Activated CD4-positive, alpha-beta T cell treated with anti-CD3 and anti-CD28 coated beads, Interleukin-2, amount 50 U/mL, for 1 hour (primary cell): ENCODE measurements at regions not wholly inside any gene's neighbourhood (a gene's known extent, or its start where the extent isn't known, plus 50 kb on each side); places are given as distances from the start of the nearest gene placed in this dataset.
"Not testable (repeated sequence)": the region's sequence is repeated elsewhere in the genome, so short reads cannot be mapped to it uniquely, and the experiment has no call there.

Experiments used
- DNase-seq: peaks from one replicate; pipeline ENCODE4 v3.0.0-alpha.2; 2020

DNA sequence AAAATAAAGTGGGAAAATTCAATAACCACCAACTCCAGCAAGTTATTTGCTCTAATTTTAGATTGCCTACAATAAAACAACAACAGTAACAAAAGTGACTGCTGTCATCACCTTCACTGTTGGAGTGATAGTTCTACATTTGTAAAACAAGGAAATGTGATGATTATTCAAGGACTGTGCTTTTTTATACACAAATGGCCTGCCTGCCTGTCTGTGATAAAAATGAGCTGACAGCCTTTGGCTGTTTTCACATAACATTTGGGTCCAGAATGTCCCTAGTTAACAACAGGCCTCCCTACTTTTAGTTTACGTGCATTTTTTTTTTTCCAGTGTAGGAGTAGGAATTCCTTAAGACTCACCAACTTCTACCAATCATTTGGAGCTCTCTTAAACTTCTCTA lies 768.8 kb downstream of the PDCD6IP start:
- DNase-seq = no peak

DNA sequence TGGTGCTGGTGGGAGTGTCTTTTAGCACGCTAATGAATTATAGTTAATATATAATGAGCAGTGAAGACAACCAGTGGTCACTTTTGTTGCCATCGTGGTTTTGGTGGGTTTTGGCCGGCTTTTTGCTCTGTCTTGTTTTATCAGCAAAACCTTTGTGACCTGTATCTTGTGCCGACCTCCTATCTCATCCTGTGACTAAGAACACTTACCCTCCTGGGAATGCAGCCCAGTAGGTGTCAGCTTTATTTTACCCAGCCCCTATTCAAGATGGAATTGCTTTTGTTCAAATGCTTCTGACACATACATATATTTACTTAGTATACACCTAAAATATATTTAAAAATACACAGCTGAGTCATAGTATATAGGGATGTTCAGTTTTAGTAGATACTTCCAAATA lies 770.3 kb downstream of the PDCD6IP start:
- no peak for DNase-seq

DNA sequence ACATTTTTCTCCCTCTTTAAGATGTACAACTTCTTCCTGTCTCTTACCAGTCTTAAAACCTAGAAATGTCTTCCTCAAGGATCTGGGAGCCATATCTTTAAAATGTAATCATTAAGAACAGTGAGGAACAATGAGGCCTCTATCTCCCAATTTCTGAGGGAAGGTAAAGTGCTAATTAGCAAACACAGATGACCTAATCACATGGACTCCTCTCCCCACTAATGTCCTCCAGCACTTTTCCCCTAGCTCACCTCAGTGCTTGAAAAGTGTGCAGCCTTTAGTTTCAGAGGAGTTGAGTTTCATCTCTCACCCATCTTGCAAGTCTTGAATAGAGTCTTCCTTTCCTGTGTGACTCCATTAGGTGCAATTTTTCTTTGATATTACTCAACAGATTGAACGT lies 771.0 kb downstream of the PDCD6IP start:
- no peak for DNase-seq

DNA sequence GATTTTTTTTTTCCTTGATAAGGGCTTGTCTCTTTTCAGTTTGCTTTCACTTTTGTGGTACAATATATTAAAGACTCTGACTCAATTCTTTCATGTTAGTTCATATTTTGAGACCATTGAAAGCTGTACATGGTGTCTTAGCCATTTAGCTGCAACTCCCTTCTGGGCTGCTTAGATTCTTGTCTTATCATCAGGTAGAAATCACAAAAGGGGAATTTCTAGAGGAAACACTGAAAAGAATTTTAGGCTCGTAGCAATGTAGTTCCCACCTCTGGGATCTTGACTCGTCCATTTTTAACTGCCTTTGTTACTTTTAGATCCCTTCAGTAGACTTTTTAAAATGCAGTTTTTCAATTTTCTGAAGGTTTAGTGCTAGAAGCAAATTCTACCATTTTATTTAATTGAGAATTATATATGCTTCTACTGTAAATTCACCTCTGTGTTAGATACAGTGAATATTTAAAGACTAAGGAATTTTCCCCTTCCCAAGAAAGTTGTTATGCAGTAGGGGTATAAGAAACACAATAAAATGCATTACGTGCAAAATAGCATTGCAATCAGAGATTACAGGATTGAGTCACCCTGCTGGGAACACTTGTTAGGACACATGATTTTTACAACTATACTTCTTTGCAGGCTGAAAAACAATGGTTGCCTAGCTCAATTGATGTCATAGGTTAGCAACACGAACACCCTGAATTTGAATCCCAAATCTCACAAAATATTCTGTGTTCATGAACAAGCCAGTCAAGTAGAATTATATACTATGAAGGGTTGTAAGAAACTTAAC lies 772.7 kb downstream of the PDCD6IP start:
- DNase-seq = no peak

DNA sequence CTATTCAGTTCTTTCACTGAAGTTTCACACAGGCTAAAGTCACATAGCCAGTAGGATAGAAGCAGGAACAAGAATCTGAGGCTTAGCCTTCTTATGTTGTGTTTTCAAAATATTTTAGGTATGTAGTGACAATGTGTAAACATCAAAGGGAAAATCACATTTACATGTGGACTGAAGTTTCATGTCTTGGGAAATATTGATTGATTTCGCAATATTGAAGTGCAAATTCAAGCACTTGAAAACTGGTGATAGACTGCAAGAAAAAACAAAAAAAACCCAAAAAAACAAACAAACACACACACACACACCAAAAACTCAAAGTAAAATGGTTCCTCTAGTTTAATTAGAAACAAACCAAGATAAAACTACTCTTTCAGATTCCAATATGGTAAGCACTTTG lies 773.3 kb downstream of the PDCD6IP start:
- no peak for DNase-seq

DNA sequence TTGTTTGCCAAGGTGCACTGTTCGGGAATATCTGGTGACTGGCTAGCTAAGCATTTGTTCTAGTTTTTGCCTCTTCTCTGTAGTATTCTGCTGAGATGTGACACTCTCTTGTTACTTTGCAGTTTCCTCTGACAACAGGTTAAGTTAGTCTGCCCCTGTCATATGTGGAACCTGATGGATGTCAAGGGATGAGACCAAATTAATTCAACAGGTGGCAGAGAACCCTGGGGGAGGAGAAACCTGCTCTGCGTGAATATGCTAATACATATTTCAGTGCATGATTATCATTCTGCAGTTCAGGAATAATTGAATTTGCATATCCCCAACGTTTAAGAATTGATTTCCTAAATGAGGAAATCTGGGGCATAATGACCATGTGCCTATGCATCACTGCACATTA lies 777.3 kb downstream of the PDCD6IP start:
- no peak for DNase-seq

DNA sequence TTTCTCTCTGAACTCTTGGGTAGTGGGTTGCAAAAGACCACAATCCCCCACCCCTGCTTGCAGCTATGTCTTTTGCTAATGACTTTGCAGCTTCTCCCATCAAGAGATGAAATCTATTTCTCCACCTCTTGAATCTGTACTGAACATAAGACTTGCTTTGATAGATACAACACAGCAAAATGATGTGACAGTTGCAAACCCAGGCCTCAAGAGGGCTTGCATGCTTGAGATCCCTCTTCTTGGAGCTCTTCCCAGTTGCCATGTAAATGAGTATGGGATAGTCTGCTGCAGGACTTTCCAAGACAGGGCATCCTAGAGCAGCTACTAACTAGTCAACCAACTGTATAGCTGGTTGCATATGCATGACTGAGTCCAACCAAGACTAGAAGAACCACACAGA lies 783.6 kb downstream of the PDCD6IP start:
- DNase-seq = no peak

DNA sequence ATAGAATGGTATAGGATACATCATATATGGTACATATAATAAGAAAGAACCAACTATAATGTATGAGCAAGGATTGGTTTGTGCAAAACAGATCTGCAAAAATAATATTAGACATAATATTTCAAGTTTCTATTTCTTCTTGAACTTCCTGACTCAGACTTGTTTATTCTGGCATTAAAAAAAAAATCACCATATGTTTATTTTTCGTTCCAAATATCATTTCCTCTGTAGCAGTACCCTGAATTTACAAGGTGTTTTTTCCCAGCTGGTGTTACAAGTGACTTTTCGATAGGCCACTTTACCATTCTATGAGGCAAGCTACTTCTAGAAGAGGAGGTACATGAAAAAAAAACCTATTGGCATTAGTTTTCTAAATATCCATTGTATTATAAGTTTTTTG lies 785.0 kb downstream of the PDCD6IP start:
- DNase-seq = no peak

DNA sequence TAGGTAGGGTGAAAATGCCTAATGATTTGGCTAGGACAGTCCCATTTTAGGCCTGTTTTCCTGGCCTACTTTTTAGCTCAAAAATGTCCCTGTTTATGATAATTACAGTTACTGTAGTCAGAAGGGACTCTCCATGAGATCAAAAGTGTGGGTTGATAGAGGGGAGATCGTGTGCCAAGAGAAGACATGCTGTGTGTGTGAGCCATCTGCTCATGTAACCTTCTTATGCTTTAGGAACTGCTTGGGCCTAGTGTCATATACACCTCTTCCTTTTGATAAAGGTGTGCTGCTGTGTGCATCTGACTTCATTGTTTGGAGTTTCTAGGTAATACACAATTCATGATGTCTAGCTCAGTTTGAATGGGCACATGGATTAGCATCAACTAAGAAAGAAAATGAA lies 786.5 kb downstream of the PDCD6IP start:
- no peak for DNase-seq

DNA sequence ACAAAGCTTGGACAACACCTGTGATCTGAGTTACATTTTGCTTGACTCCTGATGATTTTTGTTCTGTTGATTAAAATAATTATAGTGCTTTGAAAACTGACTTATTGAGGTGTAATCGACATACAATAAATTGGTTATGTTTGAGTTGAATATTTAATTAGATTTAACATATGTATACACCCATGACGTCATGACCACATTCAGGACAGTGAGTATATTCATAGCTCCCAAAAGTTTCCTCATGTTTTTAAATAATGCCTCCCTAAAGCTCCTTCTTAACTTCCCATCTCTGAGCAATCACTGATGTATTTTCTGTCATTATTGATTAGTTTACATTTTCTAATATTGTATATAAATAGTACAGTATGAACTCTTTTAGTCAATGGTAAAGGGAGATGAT lies 801.2 kb downstream of the PDCD6IP start:
- DNase-seq = no peak

DNA sequence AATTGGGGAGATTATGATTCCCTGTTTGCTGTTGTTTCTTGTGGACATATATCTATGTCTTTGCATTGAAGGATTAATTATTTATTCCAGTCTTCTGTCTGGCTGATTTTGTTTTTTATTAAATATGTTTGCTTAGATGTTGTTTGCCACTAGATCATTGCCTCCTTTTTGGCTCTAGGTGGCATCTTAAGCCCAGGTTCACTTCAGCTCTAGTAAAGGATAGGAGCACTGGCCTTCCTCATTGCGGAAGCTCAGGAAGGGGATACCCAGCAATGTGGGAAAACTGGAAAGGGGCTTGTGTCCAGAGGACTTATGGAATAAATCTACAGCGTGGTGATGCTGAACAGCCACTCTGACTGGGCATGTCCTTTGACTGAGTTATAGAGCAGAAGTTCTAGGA lies 821.6 kb downstream of the PDCD6IP start:
- DNase-seq = no peak

DNA sequence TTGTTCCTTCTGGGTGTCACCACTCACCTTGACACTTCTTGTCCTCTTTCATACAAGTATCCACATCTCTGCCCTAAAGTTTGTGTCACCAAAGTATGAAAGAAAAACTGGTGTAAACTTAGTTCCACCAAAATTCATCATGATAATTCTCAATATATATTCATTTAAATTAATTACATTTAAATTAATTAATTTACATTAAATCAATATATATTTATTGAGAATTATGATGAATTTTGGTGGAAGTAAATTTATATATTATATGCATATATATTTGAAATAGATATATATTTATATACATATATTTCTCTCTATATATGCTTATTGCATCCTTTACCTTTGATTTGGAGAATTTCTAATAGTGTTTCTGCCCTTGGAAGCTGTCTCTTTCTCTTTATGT lies 828.3 kb downstream of the PDCD6IP start:
- no peak for DNase-seq

DNA sequence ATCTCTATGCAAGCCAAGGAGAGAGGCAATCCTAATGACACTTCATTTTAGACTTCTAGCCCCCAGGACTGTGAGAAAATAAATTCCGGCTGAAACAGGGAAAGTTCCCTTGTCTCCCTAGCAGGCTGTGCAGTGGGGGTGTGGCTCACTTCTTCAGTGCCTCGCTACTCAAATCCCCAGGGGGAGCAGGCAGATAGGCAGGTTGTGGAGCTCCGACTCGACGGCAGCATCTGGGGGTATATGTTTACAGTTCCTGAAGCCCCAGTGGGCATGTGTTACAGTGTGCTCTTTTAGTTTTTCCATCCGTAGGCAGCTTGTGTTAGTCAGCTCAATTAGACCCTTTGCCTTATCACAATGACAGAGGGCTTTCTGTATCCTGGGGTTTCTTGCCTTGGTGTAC lies 836.5 kb downstream of the PDCD6IP start:
- DNase-seq = no peak

DNA sequence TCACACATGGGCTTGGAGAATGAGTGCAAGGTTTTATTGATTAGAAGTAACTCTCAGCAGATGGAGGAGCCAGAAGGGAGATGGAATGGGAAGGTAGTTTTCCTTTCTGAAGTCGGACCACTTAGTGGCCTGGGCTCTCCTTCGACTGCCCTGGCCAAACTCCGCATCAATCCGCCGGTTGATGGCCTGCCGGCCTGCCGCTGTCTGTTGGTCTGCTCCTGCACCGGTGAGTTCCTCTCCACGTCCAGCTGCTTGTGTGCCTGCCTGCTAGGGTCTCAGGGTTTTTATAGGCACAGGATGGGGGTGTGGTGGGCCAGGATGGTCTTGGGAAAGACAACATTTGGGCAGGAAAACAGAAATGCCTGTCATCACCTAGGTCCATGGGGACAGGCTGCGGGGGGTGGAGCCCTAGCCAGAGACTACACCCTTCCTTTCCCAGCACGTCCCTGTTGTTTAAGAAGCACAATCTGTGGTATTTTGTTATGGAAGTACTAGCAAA lies 837.0 kb downstream of the PDCD6IP start:
- DNase-seq = no peak

DNA sequence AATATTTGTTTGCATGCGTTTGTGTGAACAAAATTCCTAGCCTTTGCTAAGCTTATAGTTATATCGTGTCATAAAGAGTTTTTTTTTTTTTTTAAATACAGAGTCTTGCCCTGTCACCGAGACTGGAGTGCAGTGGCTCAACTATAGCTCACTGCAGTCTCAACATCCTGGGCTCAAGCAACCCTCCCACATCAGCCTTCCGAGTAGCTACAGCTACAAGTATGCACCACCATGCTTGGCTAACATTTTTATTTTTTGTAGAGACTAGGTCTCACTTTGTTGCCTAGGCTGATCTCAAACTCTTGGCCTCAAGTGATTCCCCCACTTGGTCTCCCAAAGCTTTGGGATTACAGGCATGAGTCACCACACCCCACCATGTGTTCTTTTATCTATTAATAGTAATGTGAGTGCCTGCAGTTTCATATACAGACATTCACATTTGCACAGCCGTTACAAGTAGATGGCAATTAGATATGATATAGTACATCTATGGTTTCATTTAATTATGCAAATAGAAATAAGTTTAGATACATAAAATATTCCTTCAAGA lies 848.6 kb downstream of the PDCD6IP start:
- DNase-seq = no peak

DNA sequence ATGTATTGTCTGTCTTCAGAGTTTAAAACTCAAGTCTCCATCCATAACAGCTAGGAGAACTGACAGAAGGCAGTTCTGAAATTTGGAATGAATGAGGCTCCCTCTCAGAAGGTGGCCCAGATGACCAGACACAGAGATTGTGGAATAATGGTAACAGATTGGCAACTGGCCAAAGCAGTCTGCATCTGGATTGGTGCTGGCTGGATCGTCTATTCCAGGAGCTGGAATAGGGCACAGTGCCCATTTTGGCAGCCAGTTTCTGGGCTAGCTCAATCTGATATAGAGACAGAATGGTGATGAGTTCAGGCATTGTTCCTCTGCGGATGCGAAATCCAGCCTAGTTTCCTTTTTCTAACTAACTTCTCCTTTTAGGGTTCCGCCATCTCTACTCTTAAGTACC lies 851.7 kb downstream of the PDCD6IP start:
- no peak for DNase-seq

DNA sequence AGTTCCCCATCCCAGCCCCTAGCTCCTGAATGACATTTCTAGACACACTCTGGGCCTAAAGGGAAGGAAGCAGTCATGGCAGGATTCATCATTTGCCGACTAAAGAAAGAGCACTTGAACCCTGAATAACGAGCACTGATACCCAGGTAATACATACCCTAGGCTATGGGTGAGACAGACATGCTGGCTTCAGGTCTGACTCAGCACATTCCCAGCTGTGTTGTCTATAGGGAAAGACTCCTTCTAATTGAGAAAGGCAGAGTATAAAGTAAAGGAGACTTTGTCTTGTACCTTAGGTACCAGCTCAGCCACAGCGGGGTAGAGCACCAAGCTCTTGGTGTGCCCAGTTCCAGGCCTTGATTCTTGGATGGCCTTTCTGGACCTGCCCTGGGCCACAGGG lies 870.5 kb downstream of the PDCD6IP start:
- DNase-seq = no peak

DNA sequence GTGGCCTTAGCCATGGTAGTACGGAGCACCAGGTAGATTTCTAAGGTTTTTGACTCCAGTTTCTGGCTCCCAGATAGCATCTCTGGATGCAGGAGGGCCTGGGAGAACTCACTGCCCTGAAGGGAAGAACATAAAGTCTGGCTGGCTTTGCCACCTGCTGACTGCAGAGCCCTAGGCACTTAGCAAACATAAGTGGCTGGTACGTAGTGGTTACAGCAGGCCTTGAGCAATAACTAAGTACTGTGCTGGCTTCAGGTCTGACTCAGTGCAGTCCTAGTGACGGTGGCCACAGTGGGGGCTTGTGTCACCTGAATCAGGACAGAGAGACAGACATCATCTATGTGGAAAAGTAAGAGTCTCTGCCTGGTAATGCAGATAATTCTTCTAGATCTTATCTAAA lies 871.1 kb downstream of the PDCD6IP start:
- no peak for DNase-seq

DNA sequence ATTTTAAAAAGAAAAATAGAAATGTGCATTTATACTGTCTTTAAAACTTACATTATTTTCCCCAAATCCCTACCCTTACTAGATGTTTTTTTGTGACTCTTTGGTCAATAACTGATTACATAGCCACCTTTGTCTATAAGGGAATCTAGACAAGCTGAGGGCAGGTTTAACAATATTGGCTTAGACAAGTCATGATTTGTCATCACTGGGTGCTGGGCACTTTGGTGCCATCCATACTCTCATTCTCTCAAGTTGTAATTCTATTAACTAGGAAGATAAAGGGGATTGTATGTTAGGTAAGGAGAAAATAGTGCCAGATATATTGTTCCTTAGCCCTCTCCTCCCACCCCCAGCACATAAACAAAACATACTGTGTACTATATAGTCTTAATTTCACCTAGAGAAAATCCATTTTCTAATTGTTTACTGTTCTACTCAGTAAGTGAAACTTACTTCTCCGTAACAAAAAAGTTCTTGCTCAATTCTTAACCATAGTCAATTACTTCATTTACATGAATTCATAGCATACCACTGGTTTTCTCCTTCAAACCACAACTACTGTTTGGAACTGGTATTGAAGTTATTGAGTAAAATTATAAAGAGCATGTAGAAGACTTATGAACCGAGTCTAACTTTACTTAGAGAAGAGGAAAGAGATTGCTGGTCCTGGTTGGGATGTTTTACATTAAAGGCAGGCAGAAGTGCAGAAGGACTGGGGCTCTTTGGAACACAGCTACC lies 877.1 kb downstream of the PDCD6IP start:
- no peak for DNase-seq

DNA sequence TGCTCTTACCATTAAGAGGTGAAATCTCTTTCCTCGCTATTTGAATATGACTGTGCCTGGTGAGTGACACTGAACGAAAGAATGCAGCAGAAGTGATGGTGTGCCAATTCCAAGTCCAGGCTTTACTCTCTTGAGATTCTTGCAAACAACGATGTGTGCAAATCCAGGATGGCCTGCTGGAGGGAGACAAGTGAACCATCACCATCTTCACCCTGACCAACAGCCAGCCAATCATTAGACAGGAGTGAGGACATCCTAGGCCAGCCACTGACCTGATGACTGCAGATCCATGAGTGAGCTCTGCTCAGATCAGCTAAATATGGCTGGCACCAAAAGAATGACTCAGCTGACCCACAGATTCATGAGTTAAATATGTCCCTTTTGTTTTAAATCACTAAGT lies 878.0 kb downstream of the PDCD6IP start:
- no peak for DNase-seq

DNA sequence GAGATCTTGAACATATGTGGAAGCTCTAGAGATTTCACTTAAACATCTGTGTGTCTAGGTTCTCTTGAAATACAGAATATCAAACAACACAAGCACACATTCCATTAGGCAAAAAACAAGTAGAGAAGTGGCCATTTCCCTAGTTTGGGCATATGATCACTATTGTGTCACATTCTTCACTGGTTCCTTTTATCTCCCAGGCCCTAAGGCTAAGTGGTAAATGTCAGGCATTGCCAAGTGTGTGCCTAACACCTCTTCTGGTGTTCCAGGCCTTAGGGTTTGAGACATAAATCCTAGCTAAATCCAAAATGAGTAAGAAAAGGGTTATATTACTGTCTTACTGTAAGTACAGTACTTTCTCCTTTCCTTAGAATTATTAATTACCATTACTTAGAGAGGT lies 880.1 kb downstream of the PDCD6IP start:
- DNase-seq = no peak

DNA sequence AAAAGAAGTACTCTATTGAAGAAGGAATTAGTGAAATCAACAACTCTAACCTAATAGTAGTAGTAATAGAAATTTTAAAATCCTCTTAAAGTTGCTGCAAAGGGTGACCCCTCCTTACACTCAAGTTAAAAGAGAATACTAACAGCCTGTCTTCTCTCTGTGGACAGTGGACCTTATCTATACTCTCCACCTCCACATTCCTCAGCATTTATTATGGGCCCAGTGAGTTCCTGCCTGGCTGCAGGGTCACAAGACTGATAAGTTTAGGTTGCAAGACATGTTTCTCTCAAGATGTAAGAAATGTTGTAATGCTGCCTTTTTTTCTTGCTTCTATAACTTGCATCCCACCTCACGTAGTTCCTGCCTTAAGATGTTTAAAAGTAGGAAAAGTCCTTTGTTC lies 880.6 kb downstream of the PDCD6IP start:
- not testable (repeated sequence) for DNase-seq

DNA sequence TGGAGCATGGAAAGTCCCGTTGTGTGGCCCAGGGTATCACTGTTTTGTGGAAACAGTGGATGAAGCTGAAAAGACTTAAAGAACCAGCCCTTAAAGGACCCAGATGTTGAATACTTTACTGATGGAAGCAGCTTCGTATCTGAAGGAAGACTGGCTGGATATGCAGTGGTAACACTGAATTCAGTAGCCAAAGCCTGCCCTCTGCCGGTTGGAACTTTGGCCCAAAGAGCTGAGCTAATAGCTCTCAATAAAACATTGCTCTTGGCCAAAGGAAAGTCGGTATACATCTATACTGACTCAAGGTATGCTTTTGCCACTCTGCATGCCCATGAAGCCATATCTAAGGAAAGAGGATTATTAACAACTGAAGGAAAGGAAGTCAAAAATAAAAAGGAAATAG lies 885.4 kb downstream of the PDCD6IP start:
- peak; percentile 12 for DNase-seq

DNA sequence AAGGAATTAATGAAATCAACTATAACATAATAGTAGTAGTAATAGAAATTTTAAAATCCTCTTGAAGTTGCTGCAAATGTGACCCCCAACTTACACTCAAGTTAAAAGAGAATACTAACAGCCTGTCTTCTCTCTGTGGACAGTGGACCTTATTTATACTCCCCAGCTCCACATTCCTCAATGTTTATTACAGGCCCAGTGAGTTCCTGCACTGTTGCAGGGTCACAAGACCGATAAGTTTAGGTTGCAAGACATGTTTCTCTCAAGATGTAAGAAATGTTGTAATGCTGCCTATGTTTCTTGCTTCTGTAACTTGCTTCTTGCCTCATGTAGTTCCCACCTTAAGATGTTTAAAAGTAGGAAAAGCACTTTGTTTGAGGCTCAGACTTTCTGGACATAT lies 888.1 kb downstream of the PDCD6IP start:
- DNase-seq = no peak
